GM19463 (cell line): ENCODE measurements at regions not wholly inside any gene's neighbourhood (a gene's known extent, or its start where the extent isn't known, plus 50 kb on each side); places are given as distances from the start of the nearest gene placed in this dataset.
A peak's percentile ranks its signal among the peaks of the same experiment; 100 is the strongest.

Experiments used
- ATAC-seq: cut with Tn5 transposase; IDR thresholded peaks from one replicate; pipeline ENCODE4 v1.9.1; 2021; ENCODE audit warnings: mild to moderate bottlenecking, moderate library complexity; ENCODE audit not compliant: unreplicated experiment

- no peak for ATAC-seq
Measured at GRCh38 chrX:13266641-13267345, 53.1 kb downstream of the ATXN3L start.

GRCh38 chrX:13265549-13266132, 54.2 kb downstream of the ATXN3L start:
- no peak for ATAC-seq

DNA sequence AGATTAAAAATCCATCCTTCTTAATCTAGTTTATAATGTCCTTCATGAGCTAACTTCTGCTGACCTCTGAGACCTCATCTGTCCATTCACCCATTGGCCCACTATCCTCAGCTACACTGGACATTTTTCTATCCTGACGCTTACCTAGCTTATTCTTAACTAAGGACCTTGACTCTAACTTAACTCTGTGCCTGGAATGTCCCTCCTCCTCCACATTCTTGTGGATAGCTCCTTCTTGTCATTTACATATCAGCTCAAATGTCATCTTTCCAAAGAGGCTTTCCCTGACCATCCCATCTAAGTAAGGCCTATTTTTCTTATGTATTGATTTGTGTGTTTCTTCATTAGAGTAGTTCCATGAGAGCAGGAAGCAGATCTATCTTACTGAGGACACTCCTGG, 54.7 kb downstream of the ATXN3L start:
- ATAC-seq, result no peak

GRCh38 chrX:13263560-13264251, 56.1 kb downstream of the ATXN3L start:
- ATAC-seq, result peak; percentile 57

DNA sequence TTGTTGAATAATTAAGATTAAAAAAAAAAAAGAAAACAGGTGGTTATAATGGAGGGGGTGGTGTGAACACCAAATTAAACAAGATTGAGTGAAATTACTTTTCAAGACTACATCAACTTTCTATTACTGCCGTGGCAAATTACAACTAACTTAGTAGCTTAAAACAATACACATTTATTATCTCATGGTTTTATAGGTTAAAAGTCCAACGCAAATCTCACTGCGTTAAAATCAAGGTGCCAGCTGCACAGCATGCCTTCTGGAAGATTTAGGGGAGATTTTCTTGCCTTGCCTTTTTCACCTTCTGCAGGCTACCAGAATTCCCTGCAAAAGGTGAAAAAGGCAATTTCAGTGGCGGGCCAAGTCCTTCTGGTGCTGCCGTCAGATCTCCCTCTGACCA, 58.5 kb downstream of the ATXN3L start:
- ATAC-seq, result no peak

- ATAC-seq, result no peak
Measured at GRCh38 chrX:13260598-13260997, 59.3 kb downstream of the ATXN3L start.

DNA sequence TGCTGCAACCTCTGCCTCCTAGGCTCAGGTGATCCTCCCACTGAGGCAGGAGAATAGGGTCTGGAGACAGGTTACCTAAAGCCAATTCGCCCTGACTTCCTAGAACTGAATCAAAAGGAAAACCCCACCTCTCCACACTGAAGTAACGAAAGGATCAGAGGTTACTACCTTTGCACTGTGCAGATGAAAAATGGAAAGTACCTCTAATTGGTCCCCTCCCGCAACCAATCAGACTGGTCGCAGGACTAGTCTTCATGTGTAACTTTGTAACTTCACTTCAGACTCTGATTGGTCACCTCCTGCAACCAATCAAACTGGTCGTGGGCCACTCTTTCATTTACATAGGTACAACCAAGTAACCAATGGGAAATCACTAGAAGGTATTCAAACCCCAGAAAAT, 61.1 kb downstream of the ATXN3L start:
- no peak for ATAC-seq

- ATAC-seq, result peak; percentile 23
Measured at GRCh38 chrX:13258052-13258444, 61.8 kb downstream of the ATXN3L start.

DNA sequence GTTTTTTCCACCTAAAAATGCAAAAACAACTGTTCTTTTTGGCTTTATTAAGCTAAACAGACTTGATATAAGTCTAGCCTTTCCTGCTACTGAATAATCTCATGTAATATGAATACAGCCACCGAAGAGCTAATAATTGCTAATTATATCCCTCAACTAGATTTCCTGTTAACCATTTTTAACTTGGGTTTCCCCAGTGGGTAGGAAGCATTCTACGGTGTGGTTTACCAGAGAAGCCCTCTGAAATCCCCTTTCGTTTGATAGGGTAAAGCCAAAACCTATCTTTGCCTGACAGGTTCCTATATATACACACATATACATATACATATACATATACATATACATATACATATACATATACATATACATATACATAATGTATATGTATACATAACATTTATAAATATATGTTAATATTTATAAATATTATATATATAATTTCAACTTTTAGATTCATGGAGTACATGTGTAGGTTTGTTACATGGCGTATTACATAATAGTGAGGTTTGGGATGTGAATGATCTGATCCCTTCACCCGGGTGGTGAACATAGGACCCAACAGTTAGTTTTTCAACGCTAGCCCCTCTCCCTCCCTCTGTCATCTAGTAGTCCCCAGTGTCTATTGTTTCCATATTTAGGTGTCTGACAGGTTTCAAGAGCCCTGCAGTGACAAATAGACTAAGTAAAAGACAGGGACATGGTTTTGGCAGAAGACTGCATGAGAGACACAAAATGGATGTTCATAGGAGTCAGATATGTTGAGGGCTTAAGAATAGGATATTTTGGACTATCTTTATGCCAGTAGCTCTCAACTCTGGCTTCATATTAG, 62.4 kb downstream of the ATXN3L start:
- peak; percentile 43 for ATAC-seq

DNA sequence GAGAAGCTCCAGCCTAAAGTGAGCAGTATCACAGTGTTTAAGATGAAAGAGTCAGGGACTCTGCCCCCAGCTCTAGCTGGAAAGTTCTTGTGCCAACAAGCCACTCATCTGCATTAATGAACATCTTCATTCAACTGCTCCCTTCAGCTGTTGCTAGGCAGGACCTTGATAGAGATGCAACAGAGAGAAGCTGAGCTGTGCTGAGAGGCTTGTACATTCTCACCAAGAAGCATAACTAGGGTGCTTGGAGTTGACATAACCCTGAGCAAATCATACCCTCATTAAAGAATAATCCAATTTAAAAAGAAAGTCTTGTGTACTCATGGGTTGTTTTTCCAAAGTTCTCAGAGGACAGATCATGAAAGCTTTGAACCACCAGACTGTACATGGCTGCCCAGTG, 63.2 kb downstream of the ATXN3L start:
- ATAC-seq, result no peak

GRCh38 chrX:13254870-13255269, 65.0 kb downstream of the ATXN3L start:
- no peak for ATAC-seq

DNA sequence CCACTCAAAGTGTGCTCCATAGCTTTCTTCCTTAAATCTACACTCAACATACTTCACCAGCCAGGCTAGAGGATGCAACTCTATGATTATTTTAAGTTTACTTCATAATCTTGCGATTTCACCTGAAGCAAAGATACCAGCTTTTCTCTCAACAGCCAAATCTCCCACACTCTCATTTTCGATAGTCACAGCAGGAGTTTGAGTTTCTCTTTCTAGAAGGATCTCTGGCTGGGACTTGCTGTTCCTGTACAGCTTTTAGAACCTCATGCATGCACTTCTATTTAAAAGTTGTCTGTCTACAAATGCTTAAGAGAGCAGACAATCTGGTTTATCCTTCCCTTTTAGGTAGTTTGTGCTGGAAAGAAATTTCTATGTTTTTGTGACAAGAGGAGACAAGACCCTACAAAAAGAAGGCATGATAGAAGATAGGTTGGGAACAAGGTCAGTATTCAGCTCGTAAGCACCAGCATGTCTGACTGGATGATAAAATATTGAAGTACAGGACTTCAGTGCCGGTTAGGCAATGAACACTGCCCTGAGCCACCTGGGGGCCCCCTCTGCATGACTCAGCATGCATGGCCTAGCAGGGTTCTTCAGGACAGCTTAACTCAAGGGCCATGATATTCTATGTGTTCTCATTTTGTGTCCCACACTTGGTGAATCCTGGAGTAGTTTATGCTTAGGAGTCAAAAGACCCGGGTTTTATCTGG, 65.6 kb downstream of the ATXN3L start:
- ATAC-seq, result peak; percentile 39

- no peak for ATAC-seq
Measured at GRCh38 chrX:13253223-13253622, 66.6 kb downstream of the ATXN3L start.

GRCh38 chrX:13252726-13253125, 67.1 kb downstream of the ATXN3L start:
- no peak for ATAC-seq

DNA sequence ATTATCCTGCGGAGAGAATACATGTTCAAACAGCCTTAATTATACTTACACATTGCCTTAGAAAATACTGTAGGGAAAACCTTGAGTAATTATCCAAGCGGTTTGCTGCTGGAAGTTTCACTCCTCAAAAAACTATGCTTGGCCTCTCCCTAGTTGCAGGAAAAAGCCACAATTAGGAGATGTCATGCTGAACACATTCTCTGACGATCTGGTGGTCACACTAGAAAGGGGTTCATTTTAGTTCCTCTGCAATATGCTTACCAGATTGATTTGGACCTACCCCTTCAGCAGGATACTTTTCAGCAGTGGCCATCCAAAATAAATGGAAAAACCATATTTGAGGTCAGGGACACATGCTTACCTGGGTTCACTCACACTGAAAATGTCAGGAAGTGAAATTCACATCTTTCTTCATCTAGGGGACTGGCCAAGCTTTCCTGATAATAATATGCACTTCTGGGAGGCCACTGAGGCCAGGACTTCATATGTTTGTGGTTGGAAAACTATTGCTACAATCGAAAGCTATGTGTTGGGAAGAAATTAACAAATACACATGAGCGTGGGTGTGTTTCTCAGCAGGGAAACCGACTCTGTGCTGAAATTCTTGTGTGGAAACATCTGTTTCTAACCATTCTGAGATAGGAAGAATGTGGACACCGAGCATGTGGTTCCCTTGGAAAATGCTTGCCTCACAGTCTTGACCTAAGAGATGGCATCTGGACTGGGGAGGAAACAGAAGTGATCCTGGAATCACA, 68.8 kb downstream of the ATXN3L start:
- ATAC-seq, result no peak

DNA sequence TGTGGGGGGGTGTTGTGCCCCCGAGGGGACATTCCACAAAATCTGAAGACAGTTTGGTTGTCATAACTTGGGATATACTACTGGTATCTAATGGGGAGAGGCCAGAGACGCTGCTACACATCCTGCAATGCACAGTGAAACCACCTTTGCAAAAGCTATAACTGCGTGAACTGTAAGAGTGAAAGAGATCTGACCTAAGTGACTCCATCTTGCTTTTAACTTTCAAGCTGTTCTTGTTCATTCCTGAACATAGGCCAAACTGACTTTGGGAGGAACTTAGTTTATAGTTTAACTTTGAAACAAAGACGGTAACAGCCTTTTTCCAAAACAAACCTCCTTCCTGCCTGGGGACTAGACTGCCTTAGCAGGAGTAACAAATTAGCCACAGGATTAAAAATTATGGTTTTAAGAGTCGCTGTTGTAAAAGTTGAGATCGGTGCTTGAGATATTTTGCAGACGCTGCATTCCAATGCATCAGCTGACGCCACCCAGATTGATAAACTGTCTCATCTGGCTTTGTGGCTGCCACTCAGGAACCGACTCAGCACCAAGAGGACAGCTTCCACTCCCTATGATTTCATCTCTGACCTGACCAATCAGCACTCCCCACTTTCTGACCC, 70.9 kb downstream of the ATXN3L start:
- no peak for ATAC-seq

- no peak for ATAC-seq
Measured at GRCh38 chrX:13239272-13239671, 80.6 kb downstream of the ATXN3L start.

DNA sequence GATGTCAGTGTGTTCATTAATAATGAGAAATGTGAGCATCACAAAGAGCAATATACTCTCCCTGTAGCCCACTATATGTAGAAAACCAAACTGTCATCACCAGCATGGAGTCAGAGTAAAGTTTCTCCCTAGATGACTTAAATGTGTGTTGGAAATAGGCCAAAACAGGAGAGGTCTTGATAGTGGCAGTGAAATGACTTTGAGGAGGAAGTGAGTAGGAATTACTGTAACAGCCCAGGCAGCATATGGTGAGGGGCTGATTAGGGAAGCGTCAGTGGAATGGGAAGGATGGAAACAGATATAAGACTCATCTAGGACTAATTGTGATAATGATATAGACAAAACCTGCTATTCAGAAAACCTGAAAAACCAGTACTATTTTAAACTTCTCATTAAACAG, 83.9 kb downstream of the ATXN3L start:
- no peak for ATAC-seq

DNA sequence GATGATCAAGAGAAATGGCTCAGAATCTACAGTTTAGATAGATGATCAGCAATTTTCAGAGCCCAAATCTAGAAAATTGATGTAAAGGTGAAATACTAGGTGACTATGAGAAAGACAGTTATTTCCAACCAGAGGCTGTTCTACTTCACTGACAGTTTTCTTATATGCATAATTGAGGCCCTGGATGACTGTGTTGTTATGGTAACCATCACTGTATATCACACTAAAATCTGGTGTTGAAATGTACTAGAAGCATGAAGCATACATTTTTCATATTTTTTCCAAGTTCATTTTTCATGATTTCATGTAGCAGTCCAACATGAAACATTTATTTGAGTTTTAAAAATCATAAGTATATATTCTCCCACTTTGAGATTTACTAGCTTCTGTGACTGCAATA, 87.4 kb downstream of the ATXN3L start:
- ATAC-seq, result no peak

DNA sequence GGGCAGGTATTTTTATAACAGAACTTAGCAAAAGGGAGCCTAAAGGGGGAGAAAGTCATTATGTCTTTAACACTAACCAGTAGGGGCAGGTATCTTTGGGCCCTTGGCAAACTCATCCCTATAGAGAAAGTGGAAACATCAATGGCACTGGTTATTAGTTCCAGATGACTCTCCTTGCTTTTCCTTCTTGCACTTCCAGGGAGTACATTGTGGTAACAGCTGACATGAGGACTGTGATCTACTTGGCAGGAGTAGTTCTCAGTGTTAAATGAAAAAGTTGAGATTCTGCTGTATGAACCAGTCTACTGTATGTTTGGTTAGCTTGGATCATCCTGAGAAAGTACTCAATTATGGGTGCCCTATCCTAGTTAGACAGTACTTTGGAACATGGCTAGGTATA, 93.6 kb downstream of the ATXN3L start:
- ATAC-seq, result no peak
